Epithelial cell of proximal tubule (primary cell): ENCODE measurements at regions not wholly inside any gene's neighbourhood (a gene's known extent, or its start where the extent isn't known, plus 50 kb on each side); places are given as distances from the start of the nearest gene placed in this dataset.
"Not testable (repeated sequence)": the region's sequence is repeated elsewhere in the genome, so short reads cannot be mapped to it uniquely, and the experiment has no call there.

Source experiments
- DNase-seq: peaks from one replicate; pipeline ENCODE4 v3.0.0-alpha.2; 2011; ENCODE audit warnings: low read depth
- H3K4me3 ChIP-seq: 2 replicates; pipeline ENCODE4 v1.5.1; 2011; ENCODE audit warnings: low read depth, mild to moderate bottlenecking, low read length
- TF ChIP-seq, protein P1 (sequence below): conservative IDR thresholded peaks from 2 replicates; pipeline ENCODE4 v1.5.1; 2012; ENCODE audit warnings: low read depth, mild to moderate bottlenecking, low read length

DNA sequence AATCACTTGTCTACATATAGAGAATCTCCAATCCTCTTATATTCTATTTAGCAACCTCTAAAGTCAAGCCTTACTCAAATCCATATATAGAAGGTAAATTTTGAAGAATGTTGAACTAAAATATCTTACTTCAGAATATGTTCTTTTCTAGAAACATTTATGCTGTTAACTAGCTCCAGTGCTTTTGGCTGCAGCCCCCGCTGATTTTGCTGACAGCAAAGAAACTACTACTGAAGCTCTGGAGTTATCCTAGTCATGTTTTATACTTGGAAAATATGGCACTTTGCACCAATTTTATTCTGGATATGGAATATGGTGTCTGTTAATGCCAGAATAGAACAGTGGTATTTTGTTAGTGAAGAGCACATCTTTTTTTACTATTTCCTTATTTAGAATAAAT, 212.4 kb upstream of the FSIP2 start:
- TF ChIP-seq, protein P1, sequence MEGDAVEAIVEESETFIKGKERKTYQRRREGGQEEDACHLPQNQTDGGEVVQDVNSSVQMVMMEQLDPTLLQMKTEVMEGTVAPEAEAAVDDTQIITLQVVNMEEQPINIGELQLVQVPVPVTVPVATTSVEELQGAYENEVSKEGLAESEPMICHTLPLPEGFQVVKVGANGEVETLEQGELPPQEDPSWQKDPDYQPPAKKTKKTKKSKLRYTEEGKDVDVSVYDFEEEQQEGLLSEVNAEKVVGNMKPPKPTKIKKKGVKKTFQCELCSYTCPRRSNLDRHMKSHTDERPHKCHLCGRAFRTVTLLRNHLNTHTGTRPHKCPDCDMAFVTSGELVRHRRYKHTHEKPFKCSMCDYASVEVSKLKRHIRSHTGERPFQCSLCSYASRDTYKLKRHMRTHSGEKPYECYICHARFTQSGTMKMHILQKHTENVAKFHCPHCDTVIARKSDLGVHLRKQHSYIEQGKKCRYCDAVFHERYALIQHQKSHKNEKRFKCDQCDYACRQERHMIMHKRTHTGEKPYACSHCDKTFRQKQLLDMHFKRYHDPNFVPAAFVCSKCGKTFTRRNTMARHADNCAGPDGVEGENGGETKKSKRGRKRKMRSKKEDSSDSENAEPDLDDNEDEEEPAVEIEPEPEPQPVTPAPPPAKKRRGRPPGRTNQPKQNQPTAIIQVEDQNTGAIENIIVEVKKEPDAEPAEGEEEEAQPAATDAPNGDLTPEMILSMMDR: no peak
- H3K4me3 ChIP-seq: no peak overlapping the region
- DNase-seq: no peak

DNA sequence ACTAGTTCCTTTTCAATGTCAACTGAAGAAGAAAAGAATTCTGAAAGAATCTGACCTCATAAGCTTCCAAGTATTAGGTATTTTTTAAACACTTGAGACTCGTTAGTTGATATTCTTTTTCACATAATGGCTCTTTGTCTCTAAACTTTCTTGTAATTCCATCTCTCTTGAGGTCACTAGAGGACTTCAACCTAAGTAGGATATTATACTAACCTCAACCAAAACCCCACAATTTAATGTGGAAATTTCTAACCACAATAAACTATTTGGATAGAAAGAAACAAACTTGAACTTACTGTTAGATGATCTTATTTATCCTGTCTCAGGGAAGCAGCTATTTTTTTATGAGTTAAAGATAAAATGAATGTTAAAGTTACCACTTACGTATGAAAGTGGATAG, 206.9 kb upstream of the FSIP2 start:
- TF ChIP-seq, protein P1: no peak
- H3K4me3 ChIP-seq: no peak overlapping the region
- no peak for DNase-seq

DNA sequence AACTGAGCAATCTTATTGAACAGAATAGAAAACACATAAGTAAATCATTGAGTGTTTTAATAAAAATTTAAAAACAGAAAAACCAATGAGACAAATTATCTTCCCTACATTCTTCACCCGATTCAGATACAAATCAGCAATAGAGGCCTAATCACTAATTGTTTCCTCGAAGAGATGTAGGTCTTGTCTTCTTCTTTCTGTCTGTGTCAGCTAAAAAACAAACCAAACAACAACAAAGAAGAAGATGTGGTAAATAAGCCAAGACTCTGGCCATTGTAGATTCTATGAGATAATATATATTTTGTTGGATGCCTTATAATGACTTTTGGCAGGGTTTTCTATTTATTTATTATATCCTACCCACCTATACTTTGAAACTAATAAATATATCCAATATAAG, 200.9 kb upstream of the FSIP2 start:
- TF ChIP-seq, protein P1: no peak

DNA sequence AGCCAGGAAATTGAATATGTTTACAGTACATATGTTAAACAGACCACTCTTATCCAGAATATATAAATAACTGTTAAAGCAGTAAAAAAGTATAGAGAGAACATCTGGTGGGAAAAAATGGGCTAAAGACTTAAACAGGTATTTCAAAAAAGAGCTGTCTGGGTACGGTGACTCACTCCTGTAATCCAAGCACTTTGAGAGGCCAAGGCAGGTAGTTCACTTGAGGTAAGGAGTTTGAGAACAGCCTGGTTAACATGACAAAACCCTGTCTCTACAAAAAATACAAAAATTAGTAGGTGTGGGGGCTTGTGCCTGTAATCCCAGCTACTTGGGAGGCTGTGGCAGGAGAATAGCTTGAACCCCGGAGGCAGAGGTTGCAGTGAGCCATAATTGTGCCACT, 171.4 kb upstream of the FSIP2 start:
- DNase-seq: no peak

More for the DNA sequence above, 200.9 kb upstream of the FSIP2 start:
- no peak for DNase-seq
- H3K4me3 ChIP-seq: no peak overlapping the region

DNA sequence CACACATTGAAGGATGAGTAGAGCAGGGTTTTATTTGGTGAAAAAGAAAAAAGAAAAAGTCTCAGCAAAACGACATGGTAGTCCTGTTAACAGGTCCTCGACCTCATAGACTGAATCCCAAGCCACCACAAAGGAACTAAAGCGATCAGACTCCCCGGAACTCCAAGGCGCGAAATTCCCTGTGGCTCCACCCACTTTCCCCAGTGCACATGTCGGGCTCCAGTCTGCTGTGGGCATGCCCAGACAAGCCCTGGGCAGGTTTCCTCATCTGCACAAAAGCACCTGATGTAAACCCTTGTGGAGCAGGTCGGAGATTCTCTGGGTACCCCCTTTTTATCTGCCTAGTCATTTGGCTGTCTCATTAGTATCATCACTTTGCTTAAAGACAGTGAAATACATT, 170.7 kb upstream of the FSIP2 start:
- TF ChIP-seq, protein P1: no peak
- no peak overlapping the region for H3K4me3 ChIP-seq
- DNase-seq: no peak

More for the DNA sequence above, 171.4 kb upstream of the FSIP2 start:
- no peak overlapping the region for H3K4me3 ChIP-seq
- TF ChIP-seq, protein P1: no peak

DNA sequence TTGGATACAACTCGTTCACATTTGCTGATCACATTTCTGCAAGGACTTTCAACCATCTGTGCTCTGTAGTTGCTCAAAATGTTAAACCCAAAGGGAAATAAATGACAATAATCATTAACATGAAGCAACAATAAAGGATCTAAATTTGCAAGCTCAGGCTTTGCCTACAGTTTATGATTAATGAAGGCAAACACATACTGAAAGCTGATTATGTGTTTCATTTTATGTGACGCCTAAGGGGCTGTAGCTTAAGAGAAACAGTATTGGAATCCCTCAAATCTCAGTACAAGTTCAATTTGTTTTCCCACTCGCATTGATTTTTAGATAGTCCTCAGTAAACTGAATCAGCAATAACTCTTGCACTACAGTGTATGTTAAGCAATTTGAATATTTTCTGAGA, 160.3 kb upstream of the FSIP2 start:
- DNase-seq: no peak
- no peak overlapping the region for H3K4me3 ChIP-seq
- TF ChIP-seq, protein P1: no peak

DNA sequence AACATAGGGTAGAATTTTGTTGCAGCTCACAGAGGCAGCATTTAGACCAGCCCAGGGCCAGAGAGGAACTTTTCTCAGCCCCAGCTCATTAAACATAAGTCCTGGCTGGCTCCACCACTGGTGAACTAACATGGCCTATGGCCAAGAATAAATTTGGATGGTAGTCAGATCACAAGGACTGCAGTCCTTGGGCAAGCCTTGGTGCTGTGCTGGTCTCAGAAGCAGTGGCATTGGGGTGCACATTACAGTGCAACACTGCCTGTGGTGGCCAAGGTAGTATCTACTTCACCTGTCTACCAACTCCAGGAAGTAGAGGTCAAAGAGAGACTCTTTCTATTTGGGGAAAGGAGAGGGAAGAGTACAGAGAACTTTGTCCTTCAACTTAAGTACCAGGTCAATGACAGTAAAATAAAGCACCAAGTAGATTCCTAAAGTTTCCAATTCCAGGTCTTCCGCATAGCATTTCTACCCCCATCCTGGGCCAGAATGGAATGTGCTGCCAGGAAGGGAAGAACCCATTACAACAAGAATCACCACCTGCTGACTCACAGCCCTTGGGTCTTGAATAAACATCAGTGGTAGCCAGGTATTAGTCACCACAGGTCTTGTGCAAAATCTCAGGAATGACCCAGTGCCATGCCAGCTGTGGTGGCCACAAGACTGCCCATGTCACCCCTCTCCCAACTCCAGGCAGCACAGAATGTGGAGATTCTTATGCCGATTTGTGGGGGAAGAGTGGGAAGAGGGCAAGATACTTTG, 155.4 kb upstream of the FSIP2 start:
- DNase-seq: peak; percentile 98
- TF ChIP-seq, protein P1: peak; percentile 6
- no peak overlapping the region for H3K4me3 ChIP-seq

DNA sequence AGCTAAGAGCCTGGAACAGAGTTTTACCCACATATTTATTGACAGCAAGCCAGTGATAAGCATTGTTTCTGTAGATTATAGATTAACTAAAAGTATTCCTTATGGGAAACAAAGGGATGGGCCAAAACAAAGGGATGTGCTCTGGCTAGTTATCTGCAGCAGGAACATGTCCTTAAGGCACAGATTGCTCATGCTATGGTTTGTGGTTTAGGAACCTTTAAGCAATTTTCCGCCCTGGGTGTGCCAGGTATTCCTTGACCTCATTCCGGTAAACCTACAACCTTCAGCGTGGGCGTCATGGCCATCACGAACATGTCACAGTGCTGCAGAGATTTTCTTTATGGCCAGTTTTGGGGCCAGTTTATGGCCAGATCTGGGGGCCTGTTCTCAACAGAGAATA, 153.4 kb upstream of the FSIP2 start:
- H3K4me3 ChIP-seq, DNase-seq: not testable (repeated sequence)

DNA sequence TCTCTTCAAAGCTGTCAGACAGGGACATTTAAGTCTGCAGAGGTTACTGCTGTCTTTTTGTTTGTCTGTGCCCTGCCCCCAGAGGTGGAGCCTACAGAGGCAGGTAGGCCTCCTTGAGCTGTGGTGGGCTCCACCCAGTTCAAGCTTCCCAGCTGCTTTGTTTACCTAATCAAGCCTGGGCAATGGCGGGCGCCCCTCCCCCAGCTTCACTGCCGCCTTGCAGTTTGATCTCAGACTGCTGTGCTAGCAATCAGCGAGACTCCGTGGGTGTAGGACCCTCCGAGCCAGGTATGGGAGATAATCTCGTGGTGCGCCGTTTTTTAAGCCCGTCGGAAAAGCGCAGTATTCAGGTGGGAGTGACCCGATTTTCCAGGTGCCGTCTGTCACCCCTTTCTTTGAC, 147.3 kb upstream of the FSIP2 start:
- DNase-seq, H3K4me3 ChIP-seq: not testable (repeated sequence)
